Loucy (cell line): ENCODE measurements at regions not wholly inside any gene's neighbourhood (a gene's known extent, or its start where the extent isn't known, plus 50 kb on each side); places are given as distances from the start of the nearest gene placed in this dataset.

ENCODE experiments used
- H2AFZ ChIP-seq: fragments of 200-600 bp; sonication (generic); 2 replicates; pipeline ENCODE4 v1.6.0; 2016; ENCODE audit warnings: antibody characterized with exemption, mild to moderate bottlenecking, low read length, moderate library complexity
- H3F3A ChIP-seq: fragments of 200-600 bp; 2 replicates; pipeline ENCODE4 v1.6.0; 2016; ENCODE audit warnings: antibody characterized with exemption, low read depth, mild to moderate bottlenecking
- H3K27me3 ChIP-seq: fragments of 200-600 bp; sonication (generic); 2 replicates; pipeline ENCODE4 v1.6.1; 2014; ENCODE audit warnings: low read length, mild to moderate bottlenecking; ENCODE audit not compliant: insufficient read depth, poor library complexity, severe bottlenecking
- H3K36me3 ChIP-seq: fragments of 200-600 bp; sonication (generic); 2 replicates; pipeline ENCODE4 v1.6.1; 2016; ENCODE audit warnings: low read length; ENCODE audit not compliant: insufficient read depth
- H3K4me1 ChIP-seq: fragments of 200-600 bp; sonication (generic); 2 replicates; pipeline ENCODE4 v1.5.1; 2014; ENCODE audit warnings: low read length, mild to moderate bottlenecking; ENCODE audit not compliant: insufficient read depth, poor library complexity, severe bottlenecking
- H3K4me2 ChIP-seq: fragments of 200-600 bp; sonication (generic); 2 replicates; pipeline ENCODE4 v1.6.0; 2014; ENCODE audit warnings: antibody characterized with exemption, low read length, low read depth, mild to moderate bottlenecking; ENCODE audit not compliant: poor library complexity, severe bottlenecking
- H3K4me3 ChIP-seq: fragments of 200-600 bp; sonication (generic); 2 replicates; pipeline ENCODE4 v1.5.1; 2014; ENCODE audit warnings: low read length, mild to moderate bottlenecking, mixed read lengths; ENCODE audit not compliant: poor library complexity, severe bottlenecking
- H3K79me2 ChIP-seq: fragments of 200-600 bp; sonication (generic); 2 replicates; pipeline ENCODE4 v1.6.1; 2014; ENCODE audit warnings: low read length; ENCODE audit not compliant: insufficient read depth
- H3K9ac ChIP-seq: fragments of 200-600 bp; sonication (generic); 2 replicates; pipeline ENCODE4 v1.6.0; 2014; ENCODE audit warnings: mild to moderate bottlenecking, low read depth, low read length, moderate library complexity; ENCODE audit not compliant: poor library complexity, severe bottlenecking
- H3K9me2 ChIP-seq: fragments of 200-600 bp; sonication (generic); replicated peaks from 2 replicates; pipeline ENCODE4 v1.6.1; 2016; ENCODE audit warnings: low read depth, low read length, mixed read lengths
- H3K9me3 ChIP-seq: fragments of 200-600 bp; sonication (generic); 2 replicates; pipeline ENCODE4 v1.6.1; 2014; ENCODE audit warnings: mild to moderate bottlenecking, antibody characterized with exemption, low read length, low read depth; ENCODE audit not compliant: insufficient read depth
- H4K20me1 ChIP-seq: fragments of 200-600 bp; sonication (generic); 2 replicates; pipeline ENCODE4 v1.6.0; 2014; ENCODE audit warnings: antibody characterized with exemption, low read length, mild to moderate bottlenecking; ENCODE audit not compliant: insufficient read depth, poor library complexity, severe bottlenecking
- EZH2phosphoT487 ChIP-seq: fragments of 200-600 bp; IDR thresholded peaks from 2 replicates; pipeline ENCODE4 v1.6.1; 2018; ENCODE audit warnings: antibody characterized with exemption, mild to moderate bottlenecking, moderate library complexity, borderline replicate concordance
- TF ChIP-seq, protein P1 (sequence below): fragments of 200-600 bp; sonication (generic); conservative IDR thresholded peaks from 2 replicates; pipeline ENCODE4 v1.5.1; 2014; ENCODE audit warnings: mild to moderate bottlenecking, antibody characterized with exemption, low read length

DNA sequence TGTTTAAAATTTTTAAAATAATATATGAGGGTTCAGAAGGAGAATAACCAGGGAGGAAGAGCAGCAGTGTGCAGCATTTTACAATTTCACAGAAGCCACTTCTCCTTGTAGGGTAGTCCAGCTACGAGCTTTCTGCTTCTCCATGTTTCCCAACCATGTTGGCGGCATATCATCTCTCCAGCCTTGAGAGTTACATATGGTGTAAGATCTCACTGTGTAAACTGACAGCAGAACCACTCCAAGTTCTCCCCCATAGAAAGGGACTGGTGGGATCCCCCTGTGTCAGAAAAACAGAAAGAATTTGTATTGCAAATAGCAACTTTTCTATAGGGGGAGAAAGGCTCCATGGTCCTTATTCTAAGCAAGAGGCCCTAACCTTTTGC is 266.8 kb upstream of the ACVR2A start:
- Histone ChIP-seq H3K9ac (no peak overlapping the region), H3K4me3 (no peak overlapping the region), H2AFZ (no peak overlapping the region), H3K4me2 (no peak overlapping the region), H3K9me2 (no peaks in the 10 kb centered on the region), H3K36me3 (no peaks in the 10 kb centered on the region), H3K79me2 (no peaks in the 10 kb centered on the region), H3K9me3 (no peaks in the 10 kb centered on the region), H3K27me3 (no peaks in the 10 kb centered on the region), H3F3A (no peaks in the 10 kb centered on the region), H3K4me1 (no peaks in the 10 kb centered on the region), H4K20me1 (no peaks in the 10 kb centered on the region)
- TF ChIP-seq, protein P1, sequence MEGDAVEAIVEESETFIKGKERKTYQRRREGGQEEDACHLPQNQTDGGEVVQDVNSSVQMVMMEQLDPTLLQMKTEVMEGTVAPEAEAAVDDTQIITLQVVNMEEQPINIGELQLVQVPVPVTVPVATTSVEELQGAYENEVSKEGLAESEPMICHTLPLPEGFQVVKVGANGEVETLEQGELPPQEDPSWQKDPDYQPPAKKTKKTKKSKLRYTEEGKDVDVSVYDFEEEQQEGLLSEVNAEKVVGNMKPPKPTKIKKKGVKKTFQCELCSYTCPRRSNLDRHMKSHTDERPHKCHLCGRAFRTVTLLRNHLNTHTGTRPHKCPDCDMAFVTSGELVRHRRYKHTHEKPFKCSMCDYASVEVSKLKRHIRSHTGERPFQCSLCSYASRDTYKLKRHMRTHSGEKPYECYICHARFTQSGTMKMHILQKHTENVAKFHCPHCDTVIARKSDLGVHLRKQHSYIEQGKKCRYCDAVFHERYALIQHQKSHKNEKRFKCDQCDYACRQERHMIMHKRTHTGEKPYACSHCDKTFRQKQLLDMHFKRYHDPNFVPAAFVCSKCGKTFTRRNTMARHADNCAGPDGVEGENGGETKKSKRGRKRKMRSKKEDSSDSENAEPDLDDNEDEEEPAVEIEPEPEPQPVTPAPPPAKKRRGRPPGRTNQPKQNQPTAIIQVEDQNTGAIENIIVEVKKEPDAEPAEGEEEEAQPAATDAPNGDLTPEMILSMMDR: no peak
- TF ChIP-seq EZH2phosphoT487: no peak

DNA sequence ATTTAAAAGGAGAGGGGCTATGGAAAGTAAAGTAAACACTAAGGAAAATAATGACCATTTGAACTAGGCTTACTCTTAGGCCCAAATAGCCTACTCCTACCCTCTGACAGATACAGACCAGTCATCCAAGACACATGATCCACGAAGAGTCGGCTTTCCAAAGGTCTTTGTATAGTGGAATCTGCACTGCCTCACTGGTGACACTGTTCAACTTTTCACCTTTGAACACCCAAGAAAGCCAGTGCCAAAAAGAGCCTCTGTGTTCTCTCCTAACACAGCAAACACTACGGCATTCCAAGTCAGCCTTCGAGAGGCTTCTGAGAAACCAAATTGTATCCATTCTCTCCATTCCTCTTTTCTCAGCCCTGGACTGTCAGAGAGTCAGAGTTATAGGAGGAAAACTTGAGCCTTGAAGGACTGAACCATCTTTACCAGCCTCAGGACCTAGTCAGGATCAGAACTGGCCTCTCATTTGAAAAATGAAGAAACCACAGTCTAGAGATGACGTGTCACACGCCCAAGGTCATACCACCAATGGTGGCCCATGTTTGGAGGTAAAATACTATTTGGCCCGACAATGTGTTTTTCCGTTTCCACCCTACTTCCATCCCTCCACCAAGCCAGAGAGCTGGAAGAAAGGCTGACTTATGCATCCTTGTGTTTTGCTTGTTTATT is 267.4 kb upstream of the ACVR2A start:
- no peaks in the 10 kb centered on the region for H3K79me2 ChIP-seq

DNA sequence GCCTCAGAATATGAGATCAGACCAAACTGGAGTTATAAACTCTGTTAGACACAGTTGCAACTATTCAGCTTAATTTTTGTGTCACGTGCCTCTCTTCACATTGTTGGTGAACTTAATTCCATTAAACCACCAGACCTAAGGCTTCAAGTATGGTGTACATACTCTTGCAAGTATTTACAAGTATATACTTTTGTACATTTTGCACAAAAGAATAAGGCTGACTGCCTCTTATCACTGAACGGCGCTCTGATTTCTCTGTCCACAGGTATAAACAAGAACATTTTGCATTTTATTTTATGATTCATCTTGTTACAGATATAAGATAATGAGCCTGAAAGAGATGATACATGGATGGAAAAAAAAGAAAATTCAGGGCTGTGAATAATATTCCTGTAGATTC is 269.7 kb upstream of the ACVR2A start:
- no peak for TF ChIP-seq EZH2phosphoT487
- TF ChIP-seq, protein P1: no peak
- no peaks in the 10 kb centered on the region for H3K27me3 ChIP-seq
- no peak overlapping the region for H3K4me2 ChIP-seq
- H3K9me2 ChIP-seq: no peaks in the 10 kb centered on the region
- H3K4me3 ChIP-seq: no peak overlapping the region
- no peak overlapping the region for H3K9ac ChIP-seq
- H4K20me1 ChIP-seq: no peaks in the 10 kb centered on the region
- no peaks in the 10 kb centered on the region for H3K9me3 ChIP-seq
- H3K4me1 ChIP-seq: no peaks in the 10 kb centered on the region
- H3K36me3 ChIP-seq: no peaks in the 10 kb centered on the region
- no peaks in the 10 kb centered on the region for H3F3A ChIP-seq
- no peaks in the 10 kb centered on the region for H3K79me2 ChIP-seq
- no peak overlapping the region for H2AFZ ChIP-seq

More for the DNA sequence above, 267.4 kb upstream of the ACVR2A start:
- no peaks in the 10 kb centered on the region for H3K36me3 ChIP-seq
- H3F3A ChIP-seq: no peaks in the 10 kb centered on the region
- no peak overlapping the region for H3K4me2 ChIP-seq
- H3K9me3 ChIP-seq: no peaks in the 10 kb centered on the region
- H3K27me3 ChIP-seq: no peaks in the 10 kb centered on the region
- no peaks in the 10 kb centered on the region for H3K4me1 ChIP-seq
- no peak overlapping the region for H3K9ac ChIP-seq
- H4K20me1 ChIP-seq: no peaks in the 10 kb centered on the region
- no peak for TF ChIP-seq EZH2phosphoT487
- TF ChIP-seq, protein P1: no peak
- H3K9me2 ChIP-seq: no peaks in the 10 kb centered on the region
- no peak overlapping the region for H2AFZ ChIP-seq
- no peak overlapping the region for H3K4me3 ChIP-seq
